ENCODE measurements at regions not wholly inside any gene's neighbourhood (a gene's known extent, or its start where the extent isn't known, plus 50 kb on each side); places are given as distances from the start of the nearest gene placed in this dataset.
"Not testable (repeated sequence)": the region's sequence is repeated elsewhere in the genome, so short reads cannot be mapped to it uniquely, and the experiment has no call there.

DNA sequence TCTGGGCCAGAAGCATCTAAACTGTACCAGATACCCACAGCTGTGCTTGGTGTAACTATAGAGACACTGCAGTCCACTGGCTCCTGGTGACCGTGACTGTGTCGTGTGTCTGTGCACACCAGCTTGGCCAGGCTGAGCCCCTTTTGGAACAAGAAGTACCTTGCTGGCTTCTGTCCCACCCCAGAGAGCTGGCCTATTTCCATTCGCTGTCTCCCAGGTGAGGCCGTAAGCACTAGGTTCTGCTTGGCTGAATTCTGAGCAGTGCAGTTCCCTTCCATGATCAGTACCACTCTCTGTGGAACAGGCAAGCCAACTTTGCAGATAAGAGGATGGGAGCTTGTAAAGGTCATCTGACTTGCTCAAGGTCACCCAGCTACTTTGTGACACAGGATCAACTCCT is 119.9 kb upstream of the DNAH14 start:
- DNase-seq (ENCODE audit: insufficient read length, low spot score) (no peak), FAIRE-seq (no peak)
- TF ChIP-seq POU2F2 (IDR thresholded peaks at IDR 0.05; ENCODE audit: low read depth, low read length) (no peak), TAF1 (IDR thresholded peaks at IDR 0.05; ENCODE audit: low read depth, low read length) (no peak), PAX5 (IDR thresholded peaks at IDR 0.05; ENCODE audit: insufficient read depth, low read length, severe bottlenecking) (no peak), SPI1 (IDR thresholded peaks at IDR 0.05; ENCODE audit: low read depth, low read length) (no peak), POLR2AphosphoS5 (IDR thresholded peaks at IDR 0.05; ENCODE audit: low read depth, low read length) (no peak), POLR2A (IDR thresholded peaks at IDR 0.05; ENCODE audit: low read depth, low read length) (no peak)

- FAIRE-seq (no peak), DNase-seq (ENCODE audit: insufficient read length, low spot score) (no peak)
- no peak for TF ChIP-seq PAX5 (IDR thresholded peaks at IDR 0.05; ENCODE audit: insufficient read depth, low read length, severe bottlenecking)
These were observed 117.9 kb upstream of the DNAH14 start for GRCh38 chr1:224811564-224811963.

DNA sequence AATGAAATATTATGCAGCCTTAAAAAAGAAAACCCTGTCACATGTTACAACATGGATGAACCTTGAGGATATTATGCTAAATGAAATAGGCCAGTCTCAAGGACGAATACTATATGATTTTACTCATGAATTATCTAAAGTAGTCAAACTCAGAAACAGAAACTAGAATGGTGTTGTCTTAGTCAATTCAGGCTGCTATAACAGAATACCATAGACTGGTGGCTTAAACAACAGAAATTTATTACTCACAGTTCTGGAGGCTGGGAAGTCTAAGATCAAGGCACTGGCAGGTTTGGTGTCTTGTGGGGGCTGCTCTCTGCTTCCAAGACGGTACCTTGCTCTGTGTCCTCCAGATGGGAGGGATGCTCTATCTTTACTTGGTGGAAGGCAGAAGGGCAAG is 113.8 kb upstream of the DNAH14 start:
- TF ChIP-seq PAX5 (IDR thresholded peaks at IDR 0.05; ENCODE audit: insufficient read depth, low read length, severe bottlenecking) (no peak), POU2F2 (IDR thresholded peaks at IDR 0.05; ENCODE audit: low read depth, low read length) (no peak), POLR2A (IDR thresholded peaks at IDR 0.05; ENCODE audit: low read depth, low read length) (no peak), POLR2AphosphoS5 (IDR thresholded peaks at IDR 0.05; ENCODE audit: low read depth, low read length) (no peak), SPI1 (IDR thresholded peaks at IDR 0.05; ENCODE audit: low read depth, low read length) (no peak), TAF1 (IDR thresholded peaks at IDR 0.05; ENCODE audit: low read depth, low read length) (no peak)
- no peak for DNase-seq (ENCODE audit: insufficient read length, low spot score)
- no peak for FAIRE-seq

- FAIRE-seq: no peak
- TF ChIP-seq POU2F2 (IDR thresholded peaks at IDR 0.05; ENCODE audit: low read depth, low read length) (no peak), POLR2A (IDR thresholded peaks at IDR 0.05; ENCODE audit: low read depth, low read length) (no peak), POLR2AphosphoS5 (IDR thresholded peaks at IDR 0.05; ENCODE audit: low read depth, low read length) (no peak), TAF1 (IDR thresholded peaks at IDR 0.05; ENCODE audit: low read depth, low read length) (no peak), SPI1 (IDR thresholded peaks at IDR 0.05; ENCODE audit: low read depth, low read length) (no peak), PAX5 (IDR thresholded peaks at IDR 0.05; ENCODE audit: insufficient read depth, low read length, severe bottlenecking) (no peak)
- DNase-seq (ENCODE audit: insufficient read length, low spot score): no peak
These were observed 113.4 kb upstream of the DNAH14 start for GRCh38 chr1:224816062-224816461.

DNA sequence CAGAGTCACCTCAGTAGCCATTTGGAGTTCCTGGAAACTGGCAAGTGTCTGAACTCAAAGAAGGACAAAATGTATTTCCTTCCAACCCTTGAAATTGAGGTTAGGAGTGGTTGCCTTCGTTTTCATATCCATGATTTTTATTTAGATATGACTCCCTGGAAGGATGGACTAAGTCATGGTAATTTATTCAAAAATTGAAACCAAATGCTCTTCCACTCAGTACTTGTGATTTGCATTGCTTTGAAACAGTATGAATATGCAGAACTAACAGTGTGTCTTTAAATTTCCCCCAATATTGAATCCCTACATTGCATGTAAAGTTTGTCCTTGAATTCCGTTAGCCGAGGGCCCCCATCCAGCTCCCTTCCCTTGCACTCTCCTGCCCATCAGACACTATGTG is 112.1 kb upstream of the DNAH14 start:
- no peak for TF ChIP-seq PAX5 (IDR thresholded peaks at IDR 0.05; ENCODE audit: insufficient read depth, low read length, severe bottlenecking)
- no peak for TF ChIP-seq POLR2A (IDR thresholded peaks at IDR 0.05; ENCODE audit: low read depth, low read length)
- no peak for FAIRE-seq

GRCh38 chr1:224819861-224820260 is 109.6 kb upstream of the DNAH14 start:
- DNase-seq (ENCODE audit: insufficient read length, low spot score) (no peak), FAIRE-seq (no peak)
- TF ChIP-seq PAX5 (IDR thresholded peaks at IDR 0.05; ENCODE audit: insufficient read depth, low read length, severe bottlenecking): no peak
- no peak for TF ChIP-seq POLR2A (IDR thresholded peaks at IDR 0.05; ENCODE audit: low read depth, low read length)

More for the DNA sequence above, 112.1 kb upstream of the DNAH14 start:
- no peak for DNase-seq (ENCODE audit: insufficient read length, low spot score)

DNA sequence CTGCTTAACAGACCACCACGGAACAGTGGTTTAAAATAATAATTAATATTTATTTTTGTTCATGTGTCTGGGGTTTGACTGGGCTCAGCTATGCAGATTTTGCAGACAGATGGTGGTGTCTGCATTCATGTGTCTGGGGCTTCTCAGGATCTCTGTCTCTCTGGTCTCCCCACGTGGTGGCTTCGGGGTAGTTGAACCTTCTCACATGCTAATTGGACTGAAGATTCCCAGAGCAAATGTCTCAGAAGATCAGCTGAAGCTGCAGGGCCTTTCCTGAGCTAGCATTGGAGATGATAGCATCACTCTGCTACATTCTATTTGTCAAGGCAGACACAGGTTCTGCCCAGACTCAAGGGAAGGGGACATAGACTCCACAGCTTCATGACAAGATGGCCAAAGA is 109.1 kb upstream of the DNAH14 start:
- no peak for FAIRE-seq
- TF ChIP-seq TAF1 (IDR thresholded peaks at IDR 0.05; ENCODE audit: low read depth, low read length) (no peak), POLR2A (IDR thresholded peaks at IDR 0.05; ENCODE audit: low read depth, low read length) (no peak), PAX5 (IDR thresholded peaks at IDR 0.05; ENCODE audit: insufficient read depth, low read length, severe bottlenecking) (no peak), POU2F2 (IDR thresholded peaks at IDR 0.05; ENCODE audit: low read depth, low read length) (no peak), POLR2AphosphoS5 (IDR thresholded peaks at IDR 0.05; ENCODE audit: low read depth, low read length) (no peak), SPI1 (IDR thresholded peaks at IDR 0.05; ENCODE audit: low read depth, low read length) (no peak)
- DNase-seq (ENCODE audit: insufficient read length, low spot score): no peak

GRCh38 chr1:224821751-224822150 is 107.7 kb upstream of the DNAH14 start:
- not testable (repeated sequence) for FAIRE-seq; DNase-seq (ENCODE audit: insufficient read length, low spot score)

DNA sequence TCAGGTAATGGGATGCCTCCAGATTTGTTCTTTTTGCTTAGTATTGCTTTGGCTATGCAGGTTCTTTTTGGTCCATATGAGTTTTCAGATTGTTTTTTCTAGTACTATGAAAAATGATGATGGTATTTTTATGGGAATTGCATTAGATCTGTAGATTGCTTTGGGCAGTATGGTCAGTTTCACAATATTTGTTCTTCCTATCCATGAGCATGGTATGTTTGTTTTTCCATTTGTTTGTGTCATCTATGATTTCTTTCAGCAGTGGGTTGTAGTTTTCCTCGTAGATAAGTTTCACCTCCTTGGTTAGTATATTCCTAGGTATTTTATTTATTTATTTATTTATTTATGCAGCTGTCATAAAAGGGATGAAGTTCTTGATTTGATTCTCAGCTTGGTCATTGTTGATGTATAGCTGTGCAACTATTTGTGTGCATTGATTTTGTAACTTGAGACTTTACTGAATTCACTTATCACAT is 103.9 kb upstream of the DNAH14 start:
- no peak for TF ChIP-seq POLR2A (IDR thresholded peaks at IDR 0.05; ENCODE audit: low read depth, low read length)
- TF ChIP-seq POLR2AphosphoS5 (IDR thresholded peaks at IDR 0.05; ENCODE audit: low read depth, low read length): no peak
- no peak for TF ChIP-seq PAX5 (IDR thresholded peaks at IDR 0.05; ENCODE audit: insufficient read depth, low read length, severe bottlenecking)
- TF ChIP-seq TAF1 (IDR thresholded peaks at IDR 0.05; ENCODE audit: low read depth, low read length): no peak
- TF ChIP-seq POU2F2 (IDR thresholded peaks at IDR 0.05; ENCODE audit: low read depth, low read length): no peak
- no peak for TF ChIP-seq SPI1 (IDR thresholded peaks at IDR 0.05; ENCODE audit: low read depth, low read length)
- DNase-seq (ENCODE audit: insufficient read length, low spot score) (no peak), FAIRE-seq (no peak)

DNA sequence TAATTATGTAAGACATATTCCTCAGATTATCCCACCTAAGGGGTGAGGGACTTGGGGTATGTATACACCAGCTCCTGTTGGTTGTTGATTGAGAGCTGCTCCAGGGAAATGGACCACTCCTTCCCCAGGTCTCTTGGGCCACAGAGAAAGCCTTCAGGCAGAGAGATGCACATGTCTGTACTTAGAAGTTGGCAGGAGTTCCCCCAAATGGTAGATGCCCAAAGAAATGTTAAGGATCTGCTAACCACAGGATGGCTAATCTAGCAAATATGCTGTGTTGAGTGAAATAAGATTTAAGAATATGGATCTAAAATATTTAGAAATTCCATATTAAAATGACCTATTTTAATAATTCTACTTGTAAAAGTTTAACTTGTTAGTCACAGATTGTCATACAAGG is 100.8 kb upstream of the DNAH14 start:
- TF ChIP-seq TAF1 (IDR thresholded peaks at IDR 0.05; ENCODE audit: low read depth, low read length) (no peak), POU2F2 (IDR thresholded peaks at IDR 0.05; ENCODE audit: low read depth, low read length) (no peak), SPI1 (IDR thresholded peaks at IDR 0.05; ENCODE audit: low read depth, low read length) (no peak), POLR2AphosphoS5 (IDR thresholded peaks at IDR 0.05; ENCODE audit: low read depth, low read length) (no peak), POLR2A (IDR thresholded peaks at IDR 0.05; ENCODE audit: low read depth, low read length) (no peak), PAX5 (IDR thresholded peaks at IDR 0.05; ENCODE audit: insufficient read depth, low read length, severe bottlenecking) (no peak)
- no peak for DNase-seq (ENCODE audit: insufficient read length, low spot score)
- FAIRE-seq: no peak

GRCh38 chr1:224831501-224831900 is 98.0 kb upstream of the DNAH14 start:
- FAIRE-seq (no peak), DNase-seq (ENCODE audit: insufficient read length, low spot score) (no peak)
- no peak for TF ChIP-seq POLR2AphosphoS5 (IDR thresholded peaks at IDR 0.05; ENCODE audit: low read depth, low read length)

- DNase-seq (ENCODE audit: insufficient read length, low spot score); FAIRE-seq: not testable (repeated sequence)
These were observed 89.7 kb upstream of the DNAH14 start for GRCh38 chr1:224839648-224840300.

DNA sequence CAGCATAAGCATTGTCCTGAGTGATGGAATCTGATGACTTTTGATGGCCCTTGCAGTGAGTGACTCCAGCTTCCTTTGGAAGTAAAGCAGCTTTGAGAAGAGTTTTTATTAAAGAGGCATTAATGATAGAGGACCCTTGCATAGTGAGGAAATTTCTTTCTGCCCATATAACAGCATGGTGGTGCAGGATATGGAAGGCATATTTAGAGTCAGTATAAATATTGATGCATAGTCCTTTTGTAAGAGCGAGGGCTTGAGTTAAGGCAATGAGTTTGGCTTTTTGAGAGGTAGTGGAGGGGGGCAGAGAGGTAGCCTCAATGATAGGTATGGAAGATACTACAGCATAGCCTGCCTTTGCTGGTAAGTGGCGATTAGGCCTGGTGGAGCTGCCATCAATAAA is 87.7 kb upstream of the DNAH14 start:
- FAIRE-seq; DNase-seq (ENCODE audit: insufficient read length, low spot score): not testable (repeated sequence)

All from GM12891 (cell line).